Neural cell (in vitro differentiated cells): ENCODE measurements at regions not wholly inside any gene's neighbourhood (a gene's known extent, or its start where the extent isn't known, plus 50 kb on each side); places are given as distances from the start of the nearest gene placed in this dataset.

ENCODE experiments used
- H2AFZ ChIP-seq: fragments of 200-600, 300-800 bp; sonication (generic), shearing (Covaris generic); 2 replicates; pipeline ENCODE4 v1.6.0; 2014; ENCODE audit warnings: low read depth, mild to moderate bottlenecking, antibody characterized with exemption, low read length, moderate library complexity
- H3F3A ChIP-seq: fragments of 200-600 bp; shearing (Covaris generic); 2 replicates; pipeline ENCODE4 v1.6.1; 2016; ENCODE audit warnings: mild to moderate bottlenecking, moderate library complexity, mixed read lengths, antibody characterized with exemption, low read length; ENCODE audit not compliant: insufficient read depth, poor library complexity, severe bottlenecking
- H3K27ac ChIP-seq: fragments of 200-600, 300-800 bp; sonication (generic), shearing (Covaris generic); 2 replicates; pipeline ENCODE4 v1.5.1; 2014; ENCODE audit warnings: mild to moderate bottlenecking, low read length, moderate library complexity
- H3K27me3 ChIP-seq: fragments of 300-800, 200-600 bp; sonication (generic), shearing (Covaris generic); 2 replicates; pipeline ENCODE4 v1.6.0; 2014; ENCODE audit warnings: mild to moderate bottlenecking, low read depth, low read length, moderate library complexity; ENCODE audit not compliant: insufficient read depth
- H3K36me3 ChIP-seq: fragments of 300-800, 200-600 bp; sonication (generic), shearing (Covaris generic); 2 replicates; pipeline ENCODE4 v1.5.1; 2014; ENCODE audit warnings: mild to moderate bottlenecking, antibody characterized with exemption, low read length, moderate library complexity; ENCODE audit not compliant: insufficient read depth
- H3K4me2 ChIP-seq: fragments of 300-800, 200-600 bp; sonication (generic), shearing (Covaris generic); 2 replicates; pipeline ENCODE4 v1.6.0; 2014; ENCODE audit warnings: mild to moderate bottlenecking, low read length
- H3K4me3 ChIP-seq: fragments of 300-800, 200-600 bp; sonication (generic), shearing (Covaris generic); 2 replicates; pipeline ENCODE4 v1.5.1; 2014; ENCODE audit warnings: mild to moderate bottlenecking, low read length, moderate library complexity
- H3K79me2 ChIP-seq: fragments of 200-600 bp; shearing (Covaris generic); replicated peaks from 2 replicates; pipeline ENCODE4 v1.6.0; 2014; ENCODE audit warnings: mild to moderate bottlenecking, low read length, moderate library complexity; ENCODE audit not compliant: insufficient read depth
- H3K9ac ChIP-seq: fragments of 300-800, 200-600 bp; sonication (generic), shearing (Covaris generic); 2 replicates; pipeline ENCODE4 v1.6.1; 2016; ENCODE audit warnings: mild to moderate bottlenecking, low read length, mixed read lengths
- H3K9me2 ChIP-seq: fragments of 200-600 bp; shearing (Covaris generic); 2 replicates; pipeline ENCODE4 v1.6.1; 2016; ENCODE audit warnings: mild to moderate bottlenecking, low read length, mixed read lengths; ENCODE audit not compliant: insufficient read depth
- H3K9me3 ChIP-seq: fragments of 200-600, 300-800 bp; sonication (generic), shearing (Covaris generic); 2 replicates; pipeline ENCODE4 v1.6.1; 2016; ENCODE audit warnings: mild to moderate bottlenecking, mixed run types, low read length, moderate library complexity, mixed read lengths
- H4K20me1 ChIP-seq: fragments of 200-600 bp; shearing (Covaris generic); 2 replicates; pipeline ENCODE4 v1.6.1; 2016; ENCODE audit warnings: mild to moderate bottlenecking, mixed run types; ENCODE audit not compliant: insufficient read depth
- CTCF ChIP-seq: fragments of 450-650 bp; IDR thresholded peaks from 2 replicates; pipeline ENCODE4 v1.5.1; 2014; ENCODE audit warnings: antibody characterized with exemption, mild to moderate bottlenecking, moderate library complexity; ENCODE audit not compliant: poor library complexity, severe bottlenecking
- EP300 ChIP-seq: fragments of 450-650 bp; conservative IDR thresholded peaks from 2 replicates; pipeline ENCODE4 v1.6.1; 2014; ENCODE audit warnings: antibody characterized with exemption, mild to moderate bottlenecking, moderate library complexity; ENCODE audit not compliant: poor library complexity, severe bottlenecking
- EZH2 ChIP-seq: fragments of 200-600, 300-800 bp; shearing (Covaris generic), sonication (generic); IDR thresholded peaks from 2 replicates; pipeline ENCODE4 v1.6.1; 2014; ENCODE audit warnings: antibody characterized with exemption, low read length, borderline replicate concordance, mild to moderate bottlenecking; ENCODE audit not compliant: insufficient read depth, poor library complexity, severe bottlenecking
- MXI1 ChIP-seq: fragments of 450-650 bp; conservative IDR thresholded peaks from 2 replicates; pipeline ENCODE4 v1.6.1; 2014; ENCODE audit warnings: antibody characterized with exemption, mild to moderate bottlenecking; ENCODE audit not compliant: poor library complexity, severe bottlenecking
- POLR2AphosphoS5 ChIP-seq: IDR thresholded peaks from 2 replicates; pipeline ENCODE4 v1.6.1; 2012
- RAD21 ChIP-seq: fragments of 450-650 bp; conservative IDR thresholded peaks from 2 replicates; pipeline ENCODE4 v1.6.1; 2014; ENCODE audit warnings: antibody characterized with exemption, mild to moderate bottlenecking, moderate library complexity
- REST ChIP-seq: IDR thresholded peaks from 2 replicates; pipeline ENCODE4 v1.6.1; 2012; ENCODE audit warnings: borderline replicate concordance
- SMC3 ChIP-seq: fragments of 450-650 bp; conservative IDR thresholded peaks from 2 replicates; pipeline ENCODE4 v1.6.1; 2014; ENCODE audit warnings: antibody characterized with exemption, mild to moderate bottlenecking, moderate library complexity; ENCODE audit not compliant: poor library complexity
- TAF1 ChIP-seq: IDR thresholded peaks from 2 replicates; pipeline ENCODE4 v1.6.1; 2012; ENCODE audit warnings: low read depth

GRCh38 chr5:58248221-58248620 lies 211.7 kb downstream of the PLK2 start:
- no peaks in the 10 kb centered on the region for H3K36me3 ChIP-seq
- no peak overlapping the region for H3K4me2 ChIP-seq
- no peaks in the 10 kb centered on the region for H3K27me3 ChIP-seq
- no peak overlapping the region for H3K4me3 ChIP-seq
- H3F3A ChIP-seq: no peaks in the 10 kb centered on the region
- no peaks in the 10 kb centered on the region for H4K20me1 ChIP-seq
- TF ChIP-seq EP300 (no peak), EZH2 (no peak), TAF1 (no peak), REST (no peak), POLR2AphosphoS5 (no peak), MXI1 (no peak), RAD21 (no peak), CTCF (no peak), SMC3 (no peak)
- H2AFZ ChIP-seq: no peak overlapping the region
- no peaks in the 10 kb centered on the region for H3K9me3 ChIP-seq
- H3K27ac ChIP-seq: no peak overlapping the region
- H3K79me2 ChIP-seq: no peaks in the 10 kb centered on the region
- H3K9ac ChIP-seq: no peak overlapping the region
- H3K9me2 ChIP-seq: no peaks in the 10 kb centered on the region

GRCh38 chr5:58246461-58246944 lies 213.4 kb downstream of the PLK2 start:
- no peaks in the 10 kb centered on the region for H3K9me2 ChIP-seq
- H3K4me2 ChIP-seq: no peak overlapping the region
- H3K9ac ChIP-seq: no peak overlapping the region
- H4K20me1 ChIP-seq: no peaks in the 10 kb centered on the region
- no peak overlapping the region for H3K4me3 ChIP-seq
- no peaks in the 10 kb centered on the region for H3F3A ChIP-seq
- TF ChIP-seq SMC3 (no peak), RAD21 (no peak), EZH2 (no peak), REST (no peak)
- no peak overlapping the region for H2AFZ ChIP-seq
- no peaks in the 10 kb centered on the region for H3K36me3 ChIP-seq
- no peaks in the 10 kb centered on the region for H3K27me3 ChIP-seq
- no peak overlapping the region for H3K27ac ChIP-seq
- no peaks in the 10 kb centered on the region for H3K79me2 ChIP-seq
- H3K9me3 ChIP-seq: no peaks in the 10 kb centered on the region
